LNCAP (cell line): ENCODE measurements at regions not wholly inside any gene's neighbourhood (a gene's known extent, or its start where the extent isn't known, plus 50 kb on each side); places are given as distances from the start of the nearest gene placed in this dataset.

ENCODE experiments used
- TF ChIP-seq, protein P1 (sequence below): fragments of 450-650 bp; IDR thresholded peaks from 2 replicates; pipeline ENCODE4 v1.5.1; 2017; ENCODE audit warnings: mild to moderate bottlenecking

DNA sequence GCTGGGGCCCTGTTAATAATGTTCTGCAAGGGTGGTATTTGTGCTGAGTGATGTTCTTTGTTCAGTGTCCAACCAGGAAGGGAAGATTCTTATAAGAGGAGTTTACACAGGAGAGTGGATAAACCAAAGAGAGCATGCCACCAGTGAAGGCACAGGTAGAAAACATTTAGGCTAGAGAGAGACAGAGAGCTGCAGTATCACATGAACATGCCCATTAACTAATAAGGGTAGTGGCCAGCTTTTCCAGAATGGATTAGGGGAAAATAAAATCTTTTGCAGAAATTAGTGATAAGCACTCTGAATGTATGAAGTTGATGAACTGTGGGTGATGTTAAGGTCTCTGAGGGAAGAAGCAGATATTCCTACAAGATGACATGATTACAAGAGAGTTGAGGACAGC lies 54.1 kb upstream of the PRLR start:
- TF ChIP-seq, protein P1, sequence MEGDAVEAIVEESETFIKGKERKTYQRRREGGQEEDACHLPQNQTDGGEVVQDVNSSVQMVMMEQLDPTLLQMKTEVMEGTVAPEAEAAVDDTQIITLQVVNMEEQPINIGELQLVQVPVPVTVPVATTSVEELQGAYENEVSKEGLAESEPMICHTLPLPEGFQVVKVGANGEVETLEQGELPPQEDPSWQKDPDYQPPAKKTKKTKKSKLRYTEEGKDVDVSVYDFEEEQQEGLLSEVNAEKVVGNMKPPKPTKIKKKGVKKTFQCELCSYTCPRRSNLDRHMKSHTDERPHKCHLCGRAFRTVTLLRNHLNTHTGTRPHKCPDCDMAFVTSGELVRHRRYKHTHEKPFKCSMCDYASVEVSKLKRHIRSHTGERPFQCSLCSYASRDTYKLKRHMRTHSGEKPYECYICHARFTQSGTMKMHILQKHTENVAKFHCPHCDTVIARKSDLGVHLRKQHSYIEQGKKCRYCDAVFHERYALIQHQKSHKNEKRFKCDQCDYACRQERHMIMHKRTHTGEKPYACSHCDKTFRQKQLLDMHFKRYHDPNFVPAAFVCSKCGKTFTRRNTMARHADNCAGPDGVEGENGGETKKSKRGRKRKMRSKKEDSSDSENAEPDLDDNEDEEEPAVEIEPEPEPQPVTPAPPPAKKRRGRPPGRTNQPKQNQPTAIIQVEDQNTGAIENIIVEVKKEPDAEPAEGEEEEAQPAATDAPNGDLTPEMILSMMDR: no peak

DNA sequence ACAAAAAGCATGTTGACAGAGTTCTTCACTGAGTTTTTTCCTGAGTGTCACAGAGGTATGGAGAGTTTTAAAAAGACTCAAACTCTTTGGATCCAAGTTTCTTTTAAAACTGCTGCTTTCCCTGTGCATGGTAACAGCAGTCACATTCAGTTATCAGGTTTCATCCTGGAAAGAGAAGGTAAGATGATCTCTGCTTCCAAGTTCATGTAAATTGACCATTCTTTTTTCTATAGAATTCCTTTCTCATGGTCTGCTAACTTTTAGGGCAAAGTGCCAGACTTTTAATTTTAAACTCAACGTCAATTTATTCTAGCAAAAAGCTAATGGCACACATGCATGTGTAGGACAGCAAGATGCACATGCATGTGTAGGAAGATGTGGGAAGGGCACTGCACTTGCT lies 52.5 kb upstream of the PRLR start:
- TF ChIP-seq, protein P1: no peak

DNA sequence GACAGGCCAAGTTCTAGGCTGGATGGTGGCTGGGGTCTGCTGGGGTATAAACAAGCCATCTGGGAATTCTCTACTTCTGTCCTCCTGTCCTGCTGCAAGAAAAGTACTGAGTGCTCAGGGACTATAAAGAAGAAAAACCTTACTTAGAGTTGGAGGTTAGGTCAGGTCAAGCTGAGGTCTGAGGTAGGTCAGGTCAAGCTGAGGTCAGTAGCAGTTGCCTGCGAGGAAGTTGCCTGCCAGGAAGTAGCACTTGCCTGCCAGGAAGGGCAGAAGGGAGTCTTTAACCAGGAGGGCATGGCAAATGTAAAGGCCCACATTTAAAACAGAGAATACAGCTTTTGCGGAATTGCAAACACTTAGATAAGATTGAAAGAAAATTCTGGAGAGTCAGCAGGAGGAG lies 51.3 kb upstream of the PRLR start:
- TF ChIP-seq, protein P1: no peak
